ENCODE measurements at regions not wholly inside any gene's neighbourhood (a gene's known extent, or its start where the extent isn't known, plus 50 kb on each side); places are given as distances from the start of the nearest gene placed in this dataset.

- no peak overlapping the region for H3K4me3 ChIP-seq
- 70% methylated on average over 2 of the region's 2 CpGs for WGBS
- DNase-seq (ENCODE audit: low spot score in 2 of 2) = no peak
Observed at GRCh38 chr4:116796022-116796421, 289.4 kb downstream of the TRAM1L1 start.

GRCh38 chr4:116788723-116789122, 296.7 kb downstream of the TRAM1L1 start:
- DNase-seq (ENCODE audit: low spot score in 2 of 2) = no peak
- 91% methylated on average over 2 of the region's 2 CpGs for WGBS
- no peak for TF ChIP-seq POLR2A (IDR thresholded peaks at IDR 0.05)
- no peak for TF ChIP-seq POLR2AphosphoS5 (IDR thresholded peaks at IDR 0.05)
- TF ChIP-seq EP300 (IDR thresholded peaks at IDR 0.05) = no peak
- TF ChIP-seq, protein P1, sequence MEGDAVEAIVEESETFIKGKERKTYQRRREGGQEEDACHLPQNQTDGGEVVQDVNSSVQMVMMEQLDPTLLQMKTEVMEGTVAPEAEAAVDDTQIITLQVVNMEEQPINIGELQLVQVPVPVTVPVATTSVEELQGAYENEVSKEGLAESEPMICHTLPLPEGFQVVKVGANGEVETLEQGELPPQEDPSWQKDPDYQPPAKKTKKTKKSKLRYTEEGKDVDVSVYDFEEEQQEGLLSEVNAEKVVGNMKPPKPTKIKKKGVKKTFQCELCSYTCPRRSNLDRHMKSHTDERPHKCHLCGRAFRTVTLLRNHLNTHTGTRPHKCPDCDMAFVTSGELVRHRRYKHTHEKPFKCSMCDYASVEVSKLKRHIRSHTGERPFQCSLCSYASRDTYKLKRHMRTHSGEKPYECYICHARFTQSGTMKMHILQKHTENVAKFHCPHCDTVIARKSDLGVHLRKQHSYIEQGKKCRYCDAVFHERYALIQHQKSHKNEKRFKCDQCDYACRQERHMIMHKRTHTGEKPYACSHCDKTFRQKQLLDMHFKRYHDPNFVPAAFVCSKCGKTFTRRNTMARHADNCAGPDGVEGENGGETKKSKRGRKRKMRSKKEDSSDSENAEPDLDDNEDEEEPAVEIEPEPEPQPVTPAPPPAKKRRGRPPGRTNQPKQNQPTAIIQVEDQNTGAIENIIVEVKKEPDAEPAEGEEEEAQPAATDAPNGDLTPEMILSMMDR (IDR thresholded peaks at IDR 0.05) = no peak
- Histone ChIP-seq H3K9me3 (no peaks in the 10 kb centered on the region), H3K4me3 (no peak overlapping the region), H3K27me3 (no peaks in the 10 kb centered on the region), H3K27ac (no peak overlapping the region), H3K4me1 (no peaks in the 10 kb centered on the region), H3K36me3 (no peaks in the 10 kb centered on the region)

More at GRCh38 chr4:116796022-116796421, 289.4 kb downstream of the TRAM1L1 start:
- Histone ChIP-seq H3K36me3 (no peaks in the 10 kb centered on the region), H3K9me3 (no peaks in the 10 kb centered on the region), H3K27me3 (no peaks in the 10 kb centered on the region), H3K27ac (no peak overlapping the region), H3K4me1 (no peaks in the 10 kb centered on the region)
- TF ChIP-seq, protein P1 (IDR thresholded peaks at IDR 0.05) = no peak
- TF ChIP-seq EP300 (IDR thresholded peaks at IDR 0.05) (no peak), POLR2A (IDR thresholded peaks at IDR 0.05) (no peak)

DNA sequence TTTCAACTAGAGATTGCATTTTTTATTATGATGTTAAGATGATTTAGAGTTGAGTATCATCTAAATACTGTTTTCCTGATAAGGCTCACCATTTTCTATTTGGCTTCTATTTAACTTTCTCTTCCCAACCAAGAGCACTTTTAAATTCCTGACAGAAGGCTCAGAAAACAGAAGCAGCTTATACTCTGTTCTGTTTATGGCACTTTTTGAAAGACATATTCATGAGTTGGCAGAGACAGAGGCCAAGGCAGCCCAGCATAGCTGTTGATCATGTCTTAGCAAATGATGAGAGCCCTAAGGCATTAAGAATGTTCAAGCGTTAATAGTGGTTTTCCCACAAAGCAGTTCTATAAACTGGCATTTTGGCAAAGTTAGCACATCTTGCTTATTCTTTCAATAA, 330.3 kb downstream of the TRAM1L1 start:
- DNase-seq (ENCODE audit: low spot score in 2 of 2) = no peak
- no peaks in the 10 kb centered on the region for H3K27me3 ChIP-seq
- H3K27ac ChIP-seq = no peak overlapping the region
- no peaks in the 10 kb centered on the region for H3K4me1 ChIP-seq
- no peaks in the 10 kb centered on the region for H3K36me3 ChIP-seq
- 16% methylated on average over 1 of the region's 1 CpG for WGBS
- H3K4me3 ChIP-seq = no peak overlapping the region
- H3K9me3 ChIP-seq = no peaks in the 10 kb centered on the region
- TF ChIP-seq POLR2AphosphoS5 (IDR thresholded peaks at IDR 0.05) (no peak), POLR2A (IDR thresholded peaks at IDR 0.05) (no peak), EP300 (IDR thresholded peaks at IDR 0.05) (no peak)
- TF ChIP-seq, protein P1 (IDR thresholded peaks at IDR 0.05) = no peak

- WGBS = 33% methylated on average over 2 of the region's 2 CpGs
- Histone ChIP-seq H3K4me3 (no peak overlapping the region), H3K27ac (no peak overlapping the region), H3K4me1 (no peaks in the 10 kb centered on the region), H3K36me3 (no peaks in the 10 kb centered on the region), H3K27me3 (no peaks in the 10 kb centered on the region), H3K9me3 (no peaks in the 10 kb centered on the region)
- no peak for TF ChIP-seq POLR2AphosphoS5 (IDR thresholded peaks at IDR 0.05)
- TF ChIP-seq POLR2A (IDR thresholded peaks at IDR 0.05) = no peak
- TF ChIP-seq, protein P1 (IDR thresholded peaks at IDR 0.05) = no peak
- TF ChIP-seq EP300 (IDR thresholded peaks at IDR 0.05) = no peak
- DNase-seq (ENCODE audit: low spot score in 2 of 2) = no peak
Observed at GRCh38 chr4:116752027-116752426, 333.3 kb downstream of the TRAM1L1 start.

DNA sequence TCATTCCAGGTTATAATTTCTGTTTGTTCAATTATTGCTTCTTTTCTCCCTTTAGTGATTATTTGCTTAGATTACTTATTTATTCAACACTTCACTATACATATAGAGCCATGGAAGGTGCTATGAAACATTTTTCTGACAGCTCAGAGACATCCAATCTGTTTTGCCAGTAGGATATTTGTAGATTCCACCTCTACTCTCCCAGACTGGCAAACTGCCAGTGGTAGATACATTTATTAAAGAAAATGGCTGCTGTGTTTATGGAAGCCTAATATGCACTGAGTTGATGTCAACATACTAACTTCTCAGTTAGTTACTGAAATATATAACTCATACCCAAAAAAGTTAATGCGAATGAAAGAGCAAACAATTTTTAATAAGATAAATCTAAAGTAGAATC, 348.6 kb downstream of the TRAM1L1 start:
- no peaks in the 10 kb centered on the region for H3K9me3 ChIP-seq
- no peak overlapping the region for H3K4me3 ChIP-seq
- TF ChIP-seq, protein P1 (IDR thresholded peaks at IDR 0.05) = no peak
- TF ChIP-seq POLR2AphosphoS5 (IDR thresholded peaks at IDR 0.05) (no peak), POLR2A (IDR thresholded peaks at IDR 0.05) (no peak)
- no peaks in the 10 kb centered on the region for H3K4me1 ChIP-seq
- H3K36me3 ChIP-seq = no peaks in the 10 kb centered on the region
- WGBS = 100% methylated on average over 1 of the region's 1 CpG
- H3K27me3 ChIP-seq = no peaks in the 10 kb centered on the region
- DNase-seq (ENCODE audit: low spot score in 2 of 2) = no peak
- no peak overlapping the region for H3K27ac ChIP-seq

Measured in suprapubic skin (tissue), 4 donors.